ENCODE measurements at regions not wholly inside any gene's neighbourhood (a gene's known extent, or its start where the extent isn't known, plus 50 kb on each side); places are given as distances from the start of the nearest gene placed in this dataset.

DNA sequence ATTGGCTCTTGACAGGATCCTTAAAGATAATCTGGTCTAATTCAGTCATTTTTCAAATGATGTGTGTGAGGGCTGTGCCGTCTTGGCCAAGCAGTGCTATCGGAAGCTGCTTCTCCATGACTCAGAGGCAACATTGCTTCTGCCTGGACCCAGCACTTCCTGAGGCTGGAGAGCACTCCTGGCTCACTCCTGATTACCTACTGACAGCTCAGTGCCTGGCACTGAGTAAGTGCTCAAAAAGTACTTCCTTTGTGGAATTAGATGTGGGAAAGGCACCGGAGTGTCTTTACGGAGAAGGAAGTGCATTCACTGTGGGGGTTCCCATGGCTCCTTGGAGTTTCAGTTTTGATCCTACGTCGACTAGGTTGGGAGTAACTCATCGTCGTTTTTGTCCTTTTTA lies 86.9 kb upstream of the UBE3A start:
- 76% methylated on average over 8 of the region's 8 CpGs; no CpG with 5 or more reads in 1 of the 2 experiments for WGBS, 2 experiments (ENCODE audit: extremely low coverage in 1 of 2, insufficient coverage in 1 of 2, insufficient read length in 1 of 2, insufficient replicate concordance in 2 of 2, low coverage in 1 of 2, low lambda C conversion rate in 2 of 2, missing lambda C conversion rate in 1 of 2)
- ChIA-PET CTCF (ENCODE audit: partially characterized antibody) (interaction anchor here (0.8 to 1.8 kb wide), 6 partner anchors 9 to 184 kb away, joined by 3 to 4 read pairs (median 3); no protein-coding TSS in a partner anchor), POLR2A (ENCODE audit: partially characterized antibody) (interaction anchor here (1.2 kb wide), 1 partner anchor 43 kb away, joined by 3 read pairs; no protein-coding TSS in a partner anchor)
- no peak overlapping the region for H2BK5ac ChIP-seq (ENCODE audit: low read depth, low read length)
- no peaks in the 10 kb centered on the region for H4K20me1 ChIP-seq (replicated peaks in 1 of 2; ENCODE audit: control insufficient read depth in 1 of 2, insufficient read depth in 2 of 2, low read length in 2 of 2)
- H3K23ac ChIP-seq (ENCODE audit: insufficient read length), result no peak overlapping the region
- no peak overlapping the region for H4K91ac ChIP-seq (replicated peaks; ENCODE audit: insufficient read length, low read length)
- H2BK12ac ChIP-seq (ENCODE audit: low read depth, low read length), result no peak overlapping the region; the same call in 1 of the 2 replicates
- no peak overlapping the region for H2BK20ac ChIP-seq (ENCODE audit: low read length)
- H2BK15ac ChIP-seq (ENCODE audit: low read length), result no peak overlapping the region
- no peak overlapping the region for H3K56ac ChIP-seq (replicated peaks; ENCODE audit: insufficient read length, low read depth, low read length)
- no peak overlapping the region for H3K4me2 ChIP-seq (ENCODE audit: insufficient read depth in 1 of 2, low read depth in 2 of 2, low read length in 2 of 2)
- H3K4me3 ChIP-seq (ENCODE audit: extremely low read depth in 1 of 4, insufficient read depth in 2 of 4, low read depth in 3 of 4, low read length in 4 of 4), result no peak overlapping the region
- H3K27ac ChIP-seq (ENCODE audit: low read depth, low read length), result no peak overlapping the region
- H3K14ac ChIP-seq (ENCODE audit: insufficient read length), result no peak overlapping the region
- DNase-seq (ENCODE audit: low read depth in 1 of 2, low spot score in 2 of 2), result peak in 1 of 2 experiments; percentile 33
- H2AK5ac ChIP-seq (ENCODE audit: low read depth, low read length), result no peak overlapping the region
- H3K36me3 ChIP-seq (ENCODE audit: control insufficient read depth in 2 of 4, insufficient read depth in 4 of 4, low read length in 3 of 4), result no peaks in the 10 kb centered on the region
- no peak overlapping the region for H3K9ac ChIP-seq (replicated peaks in 1 of 4; ENCODE audit: extremely low read depth in 1 of 4, low read depth in 3 of 4, low read length in 3 of 4)
- no peaks in the 10 kb centered on the region for H3K27me3 ChIP-seq (replicated peaks in 1 of 4; ENCODE audit: control insufficient read depth in 3 of 4, extremely low read depth in 1 of 4, insufficient read depth in 3 of 4, low read length in 3 of 4)
- no peaks in the 10 kb centered on the region for H3K79me2 ChIP-seq (ENCODE audit: control insufficient read depth in 1 of 2, insufficient read depth in 2 of 2, low read length in 2 of 2)
- no peak for FAIRE-seq
- H4K5ac ChIP-seq (ENCODE audit: insufficient read length, low read depth, low read length), result no peak overlapping the region
- H4K8ac ChIP-seq (ENCODE audit: extremely low read depth, insufficient read depth, low read length), result no peak overlapping the region
- peaks cover 3% of the 10 kb centered on the region; the same call in 1 of the 2 replicates for H3K23me2 ChIP-seq (ENCODE audit: low read depth, low read length)
- no peak overlapping the region for H2BK120ac ChIP-seq (replicated peaks; ENCODE audit: low read depth, low read length)
- H3K4ac ChIP-seq (replicated peaks; ENCODE audit: insufficient read length, low read depth, low read length), result no peak overlapping the region
- H3K79me1 ChIP-seq (ENCODE audit: low read depth, low read length), result no peaks in the 10 kb centered on the region
- no peaks in the 10 kb centered on the region; a peak in 1 of 4 replicates for H3K9me3 ChIP-seq (ENCODE audit: insufficient read depth in 2 of 2, low read depth in 1 of 2, low read length in 1 of 2)
- peak overlapping the region; percentile 36; the same call in 1 of the 2 replicates for H3K18ac ChIP-seq (ENCODE audit: extremely low read depth, low read length)
- H2AFZ ChIP-seq (ENCODE audit: low read length), result peak overlapping the region; percentile 92; the same call in 1 of the 2 replicates
- H3K4me1 ChIP-seq (replicated peaks in 1 of 4; ENCODE audit: control insufficient read depth in 3 of 4, insufficient read depth in 4 of 4, low read length in 3 of 4), result no peaks in the 10 kb centered on the region; a peak in 2 of 7 replicates
- no peak for TF ChIP-seq BCL11A (IDR thresholded peaks at IDR 0.05; ENCODE audit: low read depth in 2 of 2, low read length in 2 of 2)
- no peak for TF ChIP-seq POLR2AphosphoS5 (IDR thresholded peaks at IDR 0.05; ENCODE audit: low read depth, low read length)
- TF ChIP-seq SRF (IDR thresholded peaks at IDR 0.05; ENCODE audit: low read depth, low read length), result no peak
- no peak for TF ChIP-seq TAF1 (IDR thresholded peaks at IDR 0.05; ENCODE audit: low read depth, low read length)
- no peak for TF ChIP-seq TAF7 (optimal IDR thresholded peaks at IDR 0.05; ENCODE audit: borderline replicate concordance, low read depth, low read length)
- TF ChIP-seq MAFK (IDR thresholded peaks at IDR 0.05; ENCODE audit: low read depth, low read length), result no peak
- TF ChIP-seq, protein P1, sequence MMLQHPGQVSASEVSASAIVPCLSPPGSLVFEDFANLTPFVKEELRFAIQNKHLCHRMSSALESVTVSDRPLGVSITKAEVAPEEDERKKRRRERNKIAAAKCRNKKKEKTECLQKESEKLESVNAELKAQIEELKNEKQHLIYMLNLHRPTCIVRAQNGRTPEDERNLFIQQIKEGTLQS (IDR thresholded peaks at IDR 0.05; ENCODE audit: insufficient read depth, low read depth, low read length), result no peak
- no peak for TF ChIP-seq SAP30 (IDR thresholded peaks at IDR 0.05; ENCODE audit: insufficient read depth, insufficient replicate concordance, low read length)
- no peak for TF ChIP-seq EGR1 (IDR thresholded peaks at IDR 0.05; ENCODE audit: borderline replicate concordance, low read depth, low read length)
- TF ChIP-seq HDAC6 (IDR thresholded peaks at IDR 0.05; ENCODE audit: low read depth, low read length), result no peak
- no peak for TF ChIP-seq CBX8 (IDR thresholded peaks at IDR 0.05; ENCODE audit: borderline replicate concordance, low read depth, low read length)
- no peak for TF ChIP-seq SIRT6 (IDR thresholded peaks at IDR 0.05; ENCODE audit: low read length)
- TF ChIP-seq NRF1 (IDR thresholded peaks at IDR 0.05; ENCODE audit: low read depth, low read length), result no peak
- TF ChIP-seq SIN3A (conservative IDR thresholded peaks at IDR 0.05 in 1 of 2, IDR thresholded peaks at IDR 0.05 in 1 of 2; ENCODE audit: low read depth in 1 of 2, low read length in 2 of 2), result no peak
